ENCODE measurements at regions not wholly inside any gene's neighbourhood (a gene's known extent, or its start where the extent isn't known, plus 50 kb on each side); places are given as distances from the start of the nearest gene placed in this dataset.

DNA sequence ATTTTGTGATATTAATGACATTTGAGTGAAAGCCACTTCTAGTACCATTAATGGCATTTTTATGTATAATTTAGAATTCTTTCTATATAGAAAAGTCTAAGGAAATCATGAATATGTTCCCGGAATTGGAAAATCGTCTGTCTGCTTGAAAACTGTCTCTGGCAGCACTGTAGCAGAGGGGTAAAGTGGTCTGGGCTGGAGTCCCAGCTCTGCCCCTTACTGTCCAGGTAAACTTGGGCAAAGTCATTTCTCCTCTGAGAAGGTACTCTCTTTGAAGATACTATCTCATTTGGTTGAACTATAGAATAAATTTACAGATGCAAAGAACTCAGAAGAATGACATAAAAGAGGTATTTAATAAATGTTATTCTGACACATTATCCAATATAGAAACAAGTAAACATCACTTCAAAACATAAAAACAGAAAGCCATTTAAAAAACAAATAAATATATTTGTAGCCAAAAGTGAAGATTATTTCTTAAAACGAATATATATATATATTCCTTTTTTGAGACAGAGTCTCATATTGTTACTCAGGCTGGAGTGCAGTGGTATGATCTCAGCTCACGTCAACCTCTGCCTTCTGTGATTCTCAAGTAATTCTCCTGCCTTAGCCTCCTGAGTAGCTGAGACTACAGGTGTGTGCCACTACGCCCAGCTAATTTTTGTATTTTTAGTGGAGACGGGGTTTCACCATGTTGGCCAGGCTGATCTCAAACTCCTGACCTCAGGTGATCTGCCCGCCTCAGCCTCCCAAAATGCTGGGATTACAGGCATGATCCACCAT is 149.8 kb upstream of the ITGA4 start:
- no peak for DNase-seq

DNA sequence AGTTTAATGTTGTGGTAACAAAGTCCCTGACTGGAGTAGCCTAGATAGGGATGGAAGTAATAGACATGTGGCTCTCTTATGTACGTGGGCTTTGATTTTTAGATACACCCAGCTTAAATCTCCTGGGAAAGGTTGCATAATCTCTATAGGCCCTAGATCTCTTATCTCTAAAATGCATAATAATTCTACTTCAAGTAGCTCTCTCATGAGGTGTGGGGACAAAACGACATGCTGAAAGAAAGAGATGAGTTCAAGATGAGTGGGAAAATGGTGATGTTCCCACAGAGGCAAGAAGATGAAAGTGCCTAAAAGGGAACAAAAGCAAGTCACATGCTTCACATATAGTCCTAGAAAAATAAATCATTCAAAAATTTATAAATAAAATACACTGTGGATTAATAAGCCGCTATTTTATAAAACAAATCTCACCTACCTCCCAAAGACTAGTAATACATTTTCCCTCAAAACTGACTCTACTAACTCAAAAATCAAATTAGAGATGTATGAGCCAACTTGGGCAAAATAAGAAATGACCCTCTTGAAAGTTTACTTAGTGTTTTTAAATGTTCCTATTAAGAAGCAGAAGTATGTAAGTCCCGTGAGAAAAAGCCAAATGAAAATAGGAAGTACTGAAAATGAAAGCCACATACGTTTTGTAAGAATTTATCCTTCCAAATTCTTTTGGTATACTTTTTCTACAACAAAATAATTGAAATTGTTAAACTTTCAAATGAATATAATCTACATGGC is 148.2 kb upstream of the ITGA4 start:
- no peak for DNase-seq

DNA sequence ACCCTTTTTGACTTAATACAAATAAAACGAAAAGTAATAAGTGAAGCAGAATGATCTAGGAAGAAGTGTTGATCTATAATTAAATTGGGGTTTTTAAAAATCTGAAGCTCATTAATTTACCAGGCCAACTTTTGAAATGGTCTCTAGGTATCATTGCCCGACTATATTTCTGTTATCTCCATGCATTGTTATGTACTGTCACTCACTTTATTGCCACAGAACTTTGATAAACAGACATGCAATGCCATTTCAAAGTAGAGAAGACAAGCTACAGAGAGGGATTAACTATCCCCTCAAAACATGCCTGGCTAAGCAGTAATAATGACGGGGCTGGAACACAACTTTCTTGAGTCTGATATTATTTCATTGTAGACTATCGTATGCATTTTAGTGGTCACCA is 147.6 kb upstream of the ITGA4 start:
- no peak for DNase-seq

DNA sequence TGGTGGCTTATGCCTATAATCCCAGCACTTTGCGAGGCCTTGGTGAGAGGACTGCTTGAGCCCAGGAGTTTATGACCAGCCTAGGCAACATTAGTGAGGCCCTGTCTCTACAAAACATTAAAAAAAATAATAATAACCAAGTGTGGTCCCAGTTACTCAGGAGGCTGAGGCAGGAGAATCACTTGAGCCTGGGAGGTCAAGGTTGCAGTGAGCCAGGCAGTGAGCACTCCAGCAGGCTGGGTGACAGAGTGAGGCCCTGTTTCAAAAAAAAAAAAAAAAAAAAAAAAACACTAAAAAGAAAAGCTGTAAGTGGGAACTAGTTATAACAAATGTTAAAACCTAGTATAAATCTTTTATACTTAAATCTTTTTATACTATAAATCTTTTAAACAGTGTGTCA is 146.2 kb upstream of the ITGA4 start:
- no peak for DNase-seq

DNA sequence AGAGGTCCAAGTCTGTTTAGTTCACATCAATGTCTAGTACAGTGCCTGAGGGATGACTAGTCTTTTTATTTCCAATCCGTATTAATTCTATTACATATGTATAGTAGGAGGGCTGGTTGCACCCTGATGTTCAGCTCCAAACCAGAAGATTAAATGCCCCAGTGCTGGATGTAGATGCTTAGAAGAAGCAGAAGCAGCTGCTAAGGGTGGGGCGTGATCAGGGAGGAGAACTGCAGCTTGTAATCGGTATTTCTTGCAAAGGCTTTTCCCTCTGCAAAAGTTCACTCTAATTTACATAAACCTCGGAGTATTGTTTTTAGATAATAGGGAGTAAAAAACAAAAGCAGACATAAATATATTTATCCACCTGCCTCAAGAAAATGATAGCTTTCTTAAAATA is 145.3 kb upstream of the ITGA4 start:
- DNase-seq, result no peak

DNA sequence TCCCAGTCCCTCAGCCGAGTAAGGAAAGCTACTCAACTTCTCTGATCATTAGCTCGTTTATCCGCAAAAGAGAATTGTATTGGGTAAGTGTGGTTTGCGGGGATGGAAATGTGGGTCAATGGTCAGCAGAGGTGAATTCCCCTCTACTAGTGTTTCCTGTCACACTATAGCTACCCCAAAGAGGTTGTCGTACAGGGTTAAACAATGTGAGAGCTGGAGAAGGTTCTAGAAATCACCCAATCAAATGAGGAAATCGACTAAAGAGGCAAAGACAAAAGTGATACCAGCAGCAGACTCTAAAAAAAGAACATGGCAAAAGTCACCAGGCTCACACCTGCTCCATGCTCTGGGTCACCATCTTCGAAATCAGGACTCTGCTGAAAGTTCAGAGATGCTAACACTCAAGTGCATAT is 144.7 kb upstream of the ITGA4 start:
- no peak for DNase-seq

DNA sequence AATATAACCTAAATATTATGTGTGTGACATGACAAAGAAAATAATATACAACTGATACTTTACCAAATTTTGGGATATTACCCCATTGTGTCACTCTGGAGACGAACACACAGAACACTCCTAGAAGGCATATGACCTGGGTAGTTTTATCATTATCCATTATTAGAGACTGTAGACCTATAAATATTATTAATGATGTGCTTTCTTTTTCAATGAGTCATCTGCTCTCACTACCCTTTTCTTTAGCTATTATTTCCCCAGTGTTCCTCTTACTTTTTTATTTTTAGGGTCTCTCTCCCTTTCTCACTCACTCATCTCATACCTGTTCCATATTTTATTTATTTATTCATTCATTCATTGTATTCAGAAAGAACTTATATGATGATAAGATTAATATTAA is 143.3 kb upstream of the ITGA4 start:
- DNase-seq, result no peak

DNA sequence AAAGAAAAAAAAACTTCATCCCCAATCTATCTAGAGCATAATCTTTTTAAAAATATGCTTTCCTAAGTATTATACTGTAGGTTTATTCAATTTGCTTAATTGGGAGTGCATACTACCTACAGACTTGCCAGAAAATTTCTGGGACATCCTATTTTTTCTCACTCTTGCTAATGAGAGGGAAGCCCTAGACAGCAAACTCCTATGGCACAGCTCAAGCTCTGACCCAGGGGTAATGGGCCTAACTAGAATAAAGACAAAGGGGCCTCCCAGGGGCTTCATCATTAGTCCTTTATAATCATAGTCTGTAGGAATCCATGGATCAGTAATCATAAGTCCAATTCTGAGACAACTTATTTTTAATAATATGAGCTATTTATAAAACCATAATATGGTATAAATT is 142.6 kb upstream of the ITGA4 start:
- DNase-seq, result no peak

DNA sequence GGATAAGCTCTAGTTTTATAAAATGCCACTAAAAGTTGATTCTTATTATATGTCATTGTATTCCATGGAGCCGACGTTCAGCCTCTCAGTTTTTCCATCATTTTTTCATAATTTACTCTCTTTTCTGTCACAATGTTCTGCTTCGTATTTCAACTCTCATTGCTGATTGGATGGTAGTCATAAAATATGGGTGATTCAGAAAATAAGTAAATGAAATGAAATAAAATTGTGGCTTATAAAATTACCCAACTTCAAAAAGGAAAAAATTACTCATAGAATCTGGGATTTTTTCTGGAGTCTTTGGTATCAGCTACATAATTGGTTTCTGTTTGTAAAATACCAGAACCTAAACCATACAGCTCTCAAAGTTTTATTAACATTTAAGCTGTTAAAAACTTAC is 139.7 kb upstream of the ITGA4 start:
- DNase-seq, result no peak

DNA sequence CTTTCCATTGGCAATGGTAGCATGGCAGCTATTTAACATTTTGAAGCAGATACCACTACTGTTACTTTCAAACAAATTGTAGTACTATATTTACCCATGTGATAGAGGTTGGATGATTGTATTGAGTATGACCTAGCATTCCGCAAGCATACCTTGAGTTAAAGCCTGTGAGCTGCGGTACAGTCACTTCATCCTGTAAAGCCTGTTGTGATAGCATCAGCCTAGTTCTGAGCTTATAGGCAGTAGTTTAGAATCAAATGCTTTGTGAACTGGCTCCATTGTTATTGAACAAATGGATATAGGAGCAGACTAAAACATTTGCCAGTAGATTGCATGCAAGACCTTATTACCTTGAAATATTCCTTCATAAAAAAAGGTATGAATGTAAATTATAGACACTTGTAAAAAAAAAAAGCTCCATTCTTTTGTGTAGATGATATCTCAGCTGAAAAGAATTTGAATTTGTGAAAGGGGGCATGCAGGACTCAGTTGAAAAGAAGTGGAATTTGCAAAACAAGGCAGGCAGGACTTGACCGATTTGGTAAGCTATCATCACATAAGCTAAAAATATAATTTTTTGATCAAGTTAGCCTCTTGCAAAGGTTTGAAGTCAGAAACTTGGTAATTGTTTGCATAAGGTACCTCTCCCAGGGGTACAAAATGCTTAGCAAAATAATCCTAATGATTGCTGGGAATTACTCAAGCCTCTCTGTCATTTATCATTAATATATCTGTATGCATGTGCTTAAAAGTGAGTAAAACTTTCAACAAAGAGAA is 138.5 kb upstream of the ITGA4 start:
- no peak for DNase-seq

DNA sequence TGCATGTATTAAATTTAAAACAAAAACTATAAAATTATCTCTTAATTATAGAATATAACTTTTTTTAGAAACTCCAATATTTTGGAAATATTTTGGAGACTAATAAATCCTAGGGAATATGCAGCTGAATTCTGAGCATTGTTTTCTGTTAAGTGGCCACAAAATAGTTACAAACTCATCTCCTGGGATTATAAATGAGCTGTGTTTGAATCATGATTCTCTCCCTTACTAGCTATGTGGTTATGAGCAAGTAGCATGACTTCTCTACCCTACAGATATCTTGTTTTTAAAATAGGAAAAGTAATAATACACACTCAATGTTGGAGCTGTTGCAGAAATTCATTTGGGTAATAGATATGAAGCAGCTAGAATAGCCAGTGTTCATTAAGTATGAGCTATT is 137.9 kb upstream of the ITGA4 start:
- DNase-seq, result no peak

DNA sequence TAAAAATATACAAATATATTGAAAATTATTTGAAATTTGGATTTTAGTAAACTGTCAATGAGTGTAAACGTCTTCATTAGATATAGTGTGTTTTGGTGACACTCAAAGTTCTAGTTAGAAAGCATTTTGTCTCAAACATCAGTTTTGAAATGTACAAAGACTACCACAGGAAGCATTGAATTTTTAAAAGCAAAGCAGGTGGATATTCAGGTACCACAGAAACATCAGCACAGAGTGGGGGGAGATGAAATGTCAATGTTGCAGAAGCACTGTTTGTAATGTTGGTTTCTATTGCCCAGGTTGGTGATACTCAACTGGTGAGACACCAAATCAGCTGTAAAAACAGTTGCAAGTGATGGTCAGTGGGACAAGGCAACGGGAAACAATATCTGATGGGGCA is 136.5 kb upstream of the ITGA4 start:
- DNase-seq, result no peak

DNA sequence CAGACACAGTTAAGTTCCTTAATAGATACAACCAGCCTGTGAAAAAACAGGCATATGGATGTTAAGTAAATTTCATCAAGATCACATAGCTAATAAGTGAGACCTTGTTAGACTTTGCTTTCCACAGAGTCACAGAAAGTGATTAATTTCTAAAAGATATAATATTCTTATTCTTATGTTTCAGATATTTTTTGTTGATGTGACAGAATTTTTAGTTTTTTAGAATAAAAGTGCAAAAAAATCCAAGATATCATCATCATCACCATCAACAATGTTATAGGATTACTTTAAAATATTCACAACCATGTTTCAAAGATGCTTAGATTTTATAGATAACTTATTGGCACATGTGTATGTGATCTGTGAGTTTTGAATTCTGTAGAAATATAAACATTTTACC is 132.3 kb upstream of the ITGA4 start:
- no peak for DNase-seq

DNA sequence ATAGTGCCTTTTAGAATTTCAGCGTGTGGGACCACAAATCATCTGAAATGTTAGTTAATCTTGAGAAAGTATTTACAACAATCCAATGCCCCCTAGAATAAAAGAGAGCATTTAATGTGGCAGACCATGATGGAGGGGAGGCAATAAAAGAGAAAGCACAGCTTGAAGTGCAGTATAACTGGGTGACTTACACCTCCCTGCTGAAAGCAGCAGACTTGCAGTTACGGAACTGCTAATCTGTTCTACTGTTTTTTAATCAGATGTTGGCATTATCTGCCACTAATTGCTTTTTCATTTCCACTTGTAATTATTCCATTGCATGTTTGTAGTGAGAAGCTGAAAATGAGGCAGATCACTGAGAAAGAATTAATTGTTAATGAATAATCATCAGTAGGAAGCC is 130.5 kb upstream of the ITGA4 start:
- no peak for DNase-seq

DNA sequence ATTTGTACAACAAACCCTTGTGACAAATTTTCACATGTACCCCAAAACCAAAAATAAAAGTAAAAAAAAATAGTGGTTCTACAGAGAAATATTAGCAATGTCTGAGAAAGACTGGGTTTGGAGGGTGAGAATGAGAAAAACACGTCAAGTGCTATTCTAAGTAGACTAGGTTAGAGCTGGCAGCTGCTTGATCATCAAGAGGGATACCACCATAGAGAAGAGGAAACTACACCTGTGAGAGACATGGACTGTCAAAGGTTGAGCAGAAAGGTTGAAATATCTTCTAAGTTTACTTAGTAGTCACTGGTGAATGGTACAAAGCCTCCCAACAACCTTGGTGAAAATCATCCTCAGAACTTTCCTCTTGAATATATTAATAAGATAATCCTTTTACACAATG is 126.9 kb upstream of the ITGA4 start:
- no peak for DNase-seq

DNA sequence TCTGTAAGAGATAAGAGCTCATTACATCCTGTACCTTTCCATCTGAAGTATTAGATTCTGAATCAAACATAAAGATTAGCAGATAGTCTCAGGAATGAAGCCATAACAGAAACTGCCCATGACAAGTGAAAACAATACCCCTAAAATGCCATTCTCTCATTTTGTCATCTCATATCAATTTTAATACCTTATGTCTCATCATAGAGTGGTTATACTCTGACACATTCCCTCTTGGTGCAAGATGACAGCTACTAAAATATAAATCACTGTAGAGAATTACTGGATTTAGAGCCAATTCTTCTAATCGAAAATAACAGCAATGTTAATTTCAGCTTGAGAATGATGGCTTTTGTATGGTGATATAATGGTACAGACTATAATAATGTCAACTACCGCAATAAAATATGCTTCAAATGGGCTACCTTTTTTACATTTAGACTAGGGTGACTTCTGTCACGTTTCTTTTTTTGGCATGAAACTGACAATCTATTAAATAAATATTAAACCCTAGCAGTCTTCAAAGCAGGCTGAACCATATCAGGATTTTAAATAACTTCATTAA is 125.1 kb upstream of the ITGA4 start:
- no peak for DNase-seq

DNA sequence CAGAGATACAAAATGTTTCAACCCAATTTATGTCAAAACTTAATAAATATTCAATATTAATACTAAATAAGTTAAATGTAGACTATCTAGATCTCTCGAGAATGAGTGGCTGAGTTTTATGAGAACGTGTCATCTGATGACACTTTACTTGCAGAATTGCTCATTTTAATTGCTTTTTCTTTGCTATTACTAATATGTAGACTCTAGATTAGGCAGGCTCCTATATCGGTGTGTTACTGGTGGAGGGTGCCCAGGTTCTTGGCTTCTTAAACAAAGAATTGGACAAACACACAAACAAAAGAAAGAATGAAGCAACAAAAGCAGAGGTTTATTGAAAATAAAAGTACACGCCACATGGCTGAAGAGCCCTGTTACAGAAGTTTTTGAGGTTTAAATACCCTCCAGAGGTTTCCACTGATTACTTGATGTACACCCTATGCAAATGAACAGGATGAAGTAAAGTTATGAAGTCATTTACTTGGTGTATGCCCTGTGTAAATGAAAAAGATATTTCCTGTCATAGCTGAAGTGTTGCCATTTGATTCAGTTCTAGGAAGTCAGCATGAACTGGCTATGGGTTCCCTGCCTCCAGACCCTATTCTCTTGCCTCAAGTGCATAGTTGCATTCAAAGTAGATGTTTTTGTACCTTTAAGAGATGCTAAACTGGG is 122.9 kb upstream of the ITGA4 start:
- no peak for DNase-seq

DNA sequence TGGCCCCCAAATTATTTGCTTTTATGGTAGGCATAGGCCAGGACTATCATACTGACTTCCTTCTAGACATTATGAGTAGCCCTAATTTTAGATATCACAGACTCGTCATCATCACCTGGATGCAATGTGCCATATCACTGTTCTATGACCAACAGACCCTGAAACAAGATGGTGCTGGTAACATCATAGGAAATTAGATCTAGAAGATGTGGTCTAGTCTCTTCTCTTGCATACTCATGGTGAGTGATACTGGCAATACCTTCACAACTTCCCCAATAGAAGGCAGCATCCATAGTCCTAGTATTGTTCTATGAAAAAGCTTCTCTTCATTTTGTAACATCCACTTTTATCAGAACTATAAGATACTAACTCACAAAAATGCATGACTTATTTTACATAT is 116.3 kb upstream of the ITGA4 start:
- no peak for DNase-seq

DNA sequence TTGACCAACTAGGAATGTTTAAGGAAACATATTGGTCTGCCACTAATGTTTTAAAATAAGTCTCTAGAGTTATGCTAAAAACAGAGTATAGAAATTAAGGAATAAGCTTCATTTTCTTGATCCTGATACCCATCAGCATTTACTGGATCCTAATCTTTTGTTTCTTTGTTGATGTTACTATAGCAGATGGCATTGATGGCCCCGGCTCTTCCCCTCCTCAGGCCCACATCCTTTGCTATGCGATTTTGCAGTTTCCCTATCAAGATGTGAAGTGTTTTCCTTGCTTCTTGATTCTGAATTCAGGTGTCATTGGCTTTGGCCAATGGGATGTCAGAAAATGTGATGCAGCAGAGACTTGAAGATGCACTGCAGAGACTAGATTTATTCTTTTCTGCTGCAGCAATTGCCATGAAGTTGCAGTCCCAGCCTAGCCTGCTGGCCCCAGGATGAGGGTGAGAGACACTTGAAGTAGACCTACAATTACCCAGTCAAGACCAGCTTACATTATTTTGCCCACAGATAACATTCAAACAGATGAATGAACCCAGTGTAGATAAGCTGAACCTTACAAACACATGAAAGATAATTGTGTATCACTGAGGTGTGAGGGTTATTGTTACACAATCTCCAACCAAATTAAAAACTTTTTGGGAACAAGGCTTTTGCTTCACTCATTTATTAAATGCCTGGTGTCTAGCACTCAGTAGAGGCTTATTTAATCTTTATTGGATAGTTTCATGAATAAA is 115.2 kb upstream of the ITGA4 start:
- no peak for DNase-seq

DNA sequence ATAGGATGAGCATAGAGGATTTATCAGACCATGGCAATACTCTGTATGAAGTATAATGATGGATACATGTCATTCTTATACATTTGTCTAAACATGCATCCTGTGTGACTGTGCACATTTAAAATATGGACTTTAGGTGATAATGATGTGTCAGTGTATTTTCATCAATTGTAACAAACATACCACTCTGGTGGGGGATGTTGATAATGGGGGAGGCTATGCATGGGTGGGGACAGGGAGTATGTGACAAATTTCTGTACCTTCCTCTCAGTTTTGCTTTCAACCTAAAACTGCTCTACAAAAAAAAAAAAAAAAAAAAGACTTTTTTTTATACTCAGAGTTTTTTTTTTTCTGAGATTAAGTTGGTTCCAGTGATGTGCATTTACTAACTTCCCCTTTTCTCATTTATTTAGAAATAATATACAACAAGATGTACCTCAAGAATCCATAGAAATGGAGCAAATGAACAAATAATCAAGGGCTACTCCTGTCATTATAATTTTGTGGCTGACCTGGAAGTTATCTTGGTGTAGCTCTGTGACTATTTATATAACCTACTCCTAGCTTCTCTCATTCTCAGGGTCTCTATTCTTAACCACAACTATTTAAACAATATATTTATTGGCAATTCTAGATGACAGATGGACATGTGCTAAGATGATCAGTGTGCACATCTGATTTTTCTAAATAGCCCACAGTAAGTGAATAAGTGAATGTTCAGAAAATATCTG is 108.9 kb upstream of the ITGA4 start:
- DNase-seq, result no peak

DNA sequence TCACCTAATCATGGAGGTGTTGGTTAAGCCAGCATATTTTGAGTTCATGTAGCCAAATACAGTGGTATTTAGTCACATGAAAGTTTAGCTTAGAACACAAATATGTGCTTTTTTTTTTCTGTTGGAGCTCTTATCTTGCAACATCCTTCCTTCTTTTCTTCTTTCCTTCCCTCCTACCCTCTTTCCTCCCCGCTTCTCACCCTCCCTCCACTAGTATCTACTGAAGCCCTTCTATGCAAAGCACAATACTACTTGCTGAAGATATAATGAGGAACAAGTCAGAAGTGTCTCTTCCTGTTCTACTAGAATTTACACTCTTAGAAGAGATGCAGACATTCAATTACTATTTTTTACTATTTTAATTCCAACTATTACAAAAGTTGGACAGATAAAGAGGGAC is 105.0 kb upstream of the ITGA4 start:
- no peak for DNase-seq

DNA sequence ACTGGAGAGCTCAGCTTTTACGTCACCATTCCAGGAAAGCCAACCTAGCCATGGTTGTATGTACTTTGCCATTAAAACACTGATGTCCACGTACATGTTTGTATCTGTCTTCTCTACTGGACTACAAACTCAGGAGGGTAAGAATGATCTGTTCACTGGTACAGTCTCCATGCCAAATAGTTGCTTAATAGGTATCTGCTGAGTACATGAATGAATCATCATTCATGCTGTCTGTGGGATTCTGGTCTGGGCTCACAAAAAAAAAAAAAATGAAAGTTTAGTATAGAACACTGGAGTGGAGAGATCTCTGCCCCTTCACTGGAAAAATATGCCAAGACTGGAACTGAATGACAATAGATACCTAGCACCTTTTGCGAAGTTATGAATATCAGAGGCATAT is 102.6 kb upstream of the ITGA4 start:
- DNase-seq, result peak; percentile 80

All from HCEC 1CT (cell line).